H1 (cell line): ENCODE measurements at regions not wholly inside any gene's neighbourhood (a gene's known extent, or its start where the extent isn't known, plus 50 kb on each side); places are given as distances from the start of the nearest gene placed in this dataset.

Experiments used
- CTCF ChIA-PET: fragments of 300-600 bp; sonication (Branson Sonifier 250); formaldehyde crosslinking; loops from one replicate; lab custom pipeline; 2021; ENCODE audit not compliant: partially characterized antibody; lab: Charles Lee
- POLR2A ChIA-PET: fragments of 300-600 bp; sonication (Branson Sonifier 250); formaldehyde crosslinking; loops from one replicate; lab custom pipeline; 2021; ENCODE audit warnings: inconsistent platforms; ENCODE audit not compliant: partially characterized antibody; lab: Charles Lee
- DNase-seq, 2 experiments: peaks; one replicate each; pipeline versions ENCODE4 v3.0.0 to v3.0.0-alpha.2; 2010 to 2022; ENCODE audit warnings: low spot score in 2 of 2, low read depth in 1 of 2, mixed read lengths in 1 of 2
- FAIRE-seq: peaks from 2 replicates; lab custom pipeline; 2011; peaks lifted over from hg19 to GRCh38; lab: Jason Lieb, UNC
- H2AFZ ChIP-seq: 2 replicates; pipeline ENCODE4 v1.8.1; 2012; ENCODE audit warnings: low read length, inconsistent platforms
- H2AK5ac ChIP-seq: 2 replicates; pipeline ENCODE4 v1.6.1; 2013; ENCODE audit warnings: low read depth, low read length
- H2BK120ac ChIP-seq: replicated peaks from 2 replicates; pipeline ENCODE3; 2013; ENCODE audit warnings: low read depth, low read length, inconsistent platforms
- H2BK12ac ChIP-seq: 2 replicates; pipeline ENCODE4 v1.6.1; 2013; ENCODE audit warnings: low read depth, low read length
- H2BK15ac ChIP-seq: 2 replicates; pipeline ENCODE4 v1.6.1; 2013; ENCODE audit warnings: low read length
- H2BK20ac ChIP-seq: 2 replicates; pipeline ENCODE4 v1.6.1; 2013; ENCODE audit warnings: low read length
- H2BK5ac ChIP-seq: 2 replicates; pipeline ENCODE4 v1.6.1; 2013; ENCODE audit warnings: low read depth, low read length
- H3K14ac ChIP-seq: 2 replicates; pipeline ENCODE4 v1.6.1; 2013; ENCODE audit warnings: inconsistent platforms; ENCODE audit not compliant: insufficient read length
- H3K18ac ChIP-seq: 2 replicates; pipeline ENCODE4 v1.6.1; 2013; ENCODE audit warnings: low read length; ENCODE audit errors: extremely low read depth
- H3K23ac ChIP-seq: 2 replicates; pipeline ENCODE4 v1.6.1; 2013; ENCODE audit warnings: inconsistent platforms; ENCODE audit not compliant: insufficient read length
- H3K23me2 ChIP-seq: 2 replicates; pipeline ENCODE4 v1.6.1; 2013; ENCODE audit warnings: low read depth, low read length
- H3K27ac ChIP-seq: 2 replicates; pipeline ENCODE4 v1.6.1; 2011; ENCODE audit warnings: low read depth, low read length, inconsistent platforms
- H3K27me3 ChIP-seq, 4 experiments: replicated peaks in 1 of 4; 1 replicate in 1 of 4; 2 replicates in 3 of 4; pipeline versions ENCODE4 v1.6.1 to v1.8.1; 2011 to 2013; ENCODE audit warnings: low read length in 3 of 4, mild to moderate bottlenecking in 3 of 4, inconsistent platforms in 2 of 4, mixed read lengths in 2 of 4, moderate library complexity in 1 of 4; ENCODE audit not compliant: control insufficient read depth in 3 of 4, insufficient read depth in 3 of 4; ENCODE audit errors: extremely low read depth in 1 of 4
- H3K36me3 ChIP-seq, 4 experiments: 2 replicates each; pipeline versions ENCODE4 v1.6.1 to v1.8.1; 2011 to 2013; ENCODE audit warnings: mild to moderate bottlenecking in 4 of 4, low read length in 3 of 4, moderate library complexity in 2 of 4, control low read depth in 1 of 4, inconsistent platforms in 1 of 4; ENCODE audit not compliant: insufficient read depth in 4 of 4, control insufficient read depth in 2 of 4
- H3K4ac ChIP-seq: replicated peaks from 2 replicates; pipeline ENCODE3; 2013; ENCODE audit warnings: low read length, low read depth, mixed read lengths, inconsistent platforms; ENCODE audit not compliant: insufficient read length
- H3K4me1 ChIP-seq, 4 experiments: replicated peaks in 1 of 4; 1 replicate in 1 of 4; 2 replicates in 3 of 4; pipeline versions ENCODE4 v1.6.1 to v1.8.1; 2011 to 2013; ENCODE audit warnings: low read length in 3 of 4, inconsistent platforms in 2 of 4, mixed read lengths in 1 of 4; ENCODE audit not compliant: insufficient read depth in 4 of 4, control insufficient read depth in 3 of 4
- H3K4me2 ChIP-seq, 2 experiments: 2 replicates each; pipeline versions ENCODE4 v1.6.1 to v1.8.1; 2011 to 2013; ENCODE audit warnings: low read depth in 2 of 2, low read length in 2 of 2, control low read depth in 1 of 2, inconsistent platforms in 1 of 2, mild to moderate bottlenecking in 1 of 2; ENCODE audit not compliant: insufficient read depth in 1 of 2
- H3K4me3 ChIP-seq, 4 experiments: fragments of 200-600, 300-600 bp in 1 of 4; sonication (generic), shearing (Covaris generic), sonication (Bioruptor Twin) in 1 of 4; 2 replicates each; pipeline versions ENCODE4 v1.5.1 to v1.8.1; 2011 to 2016; ENCODE audit warnings: low read length in 4 of 4, low read depth in 3 of 4, control low read depth in 2 of 4, inconsistent platforms in 2 of 4, mild to moderate bottlenecking in 2 of 4, mixed read lengths in 1 of 4, moderate library complexity in 1 of 4; ENCODE audit not compliant: insufficient read depth in 2 of 4; ENCODE audit errors: extremely low read depth in 1 of 4
- H3K56ac ChIP-seq: replicated peaks from 2 replicates; pipeline ENCODE3; 2013; ENCODE audit warnings: low read depth, mild to moderate bottlenecking, mixed read lengths, low read length, inconsistent platforms; ENCODE audit not compliant: insufficient read length
- H3K79me1 ChIP-seq: 2 replicates; pipeline ENCODE4 v1.6.1; 2013; ENCODE audit warnings: low read depth, low read length, control low read depth
- H3K79me2 ChIP-seq, 2 experiments: 2 replicates each; pipeline versions ENCODE4 v1.6.1 to v1.8.1; 2012 to 2013; ENCODE audit warnings: low read length in 2 of 2, mild to moderate bottlenecking in 2 of 2, inconsistent platforms in 1 of 2; ENCODE audit not compliant: insufficient read depth in 2 of 2, control insufficient read depth in 1 of 2
- H3K9ac ChIP-seq, 4 experiments: replicated peaks in 1 of 4; 1 replicate in 1 of 4; 2 replicates in 3 of 4; pipeline versions ENCODE4 v1.6.1 to v1.8.1; 2011 to 2013; ENCODE audit warnings: low read depth in 3 of 4, low read length in 3 of 4, control low read depth in 2 of 4, mild to moderate bottlenecking in 2 of 4, moderate library complexity in 2 of 4, inconsistent platforms in 1 of 4; ENCODE audit errors: extremely low read depth in 1 of 4
- H3K9me3 ChIP-seq, 2 experiments: 2 replicates each; pipeline versions ENCODE4 v1.6.1 to v1.8.1; 2012 to 2013; ENCODE audit warnings: mild to moderate bottlenecking in 2 of 2, moderate library complexity in 2 of 2, control low read depth in 1 of 2, inconsistent platforms in 1 of 2, low read depth in 1 of 2, low read length in 1 of 2, mixed read lengths in 1 of 2; ENCODE audit not compliant: insufficient read depth in 2 of 2
- H4K20me1 ChIP-seq, 2 experiments: replicated peaks in 1 of 2; 2 replicates each; pipeline versions ENCODE3 to v1.8.1; 2011 to 2013; ENCODE audit warnings: inconsistent platforms in 2 of 2, low read length in 2 of 2, mild to moderate bottlenecking in 1 of 2; ENCODE audit not compliant: insufficient read depth in 2 of 2, control insufficient read depth in 1 of 2
- H4K5ac ChIP-seq: 2 replicates; pipeline ENCODE4 v1.6.1; 2013; ENCODE audit warnings: low read length, low read depth, mixed read lengths, inconsistent platforms; ENCODE audit not compliant: insufficient read length
- H4K8ac ChIP-seq: 2 replicates; pipeline ENCODE4 v1.8.0; 2013; ENCODE audit warnings: mild to moderate bottlenecking, moderate library complexity, low read length, inconsistent platforms; ENCODE audit not compliant: insufficient read depth; ENCODE audit errors: extremely low read depth
- H4K91ac ChIP-seq: replicated peaks from 2 replicates; pipeline ENCODE3; 2013; ENCODE audit warnings: low read length, mixed read lengths, inconsistent platforms; ENCODE audit not compliant: insufficient read length
- ASH2L ChIP-seq: fragments of 200-600, 300-600 bp; sonication (generic); IDR thresholded peaks from one replicate; pipeline ENCODE4 v1.7.1; 2017; ENCODE audit warnings: low read length
- BACH1 ChIP-seq: IDR thresholded peaks from 2 replicates; pipeline ENCODE4 v1.6.1; 2012; ENCODE audit warnings: low read length, improper control_type of control experiment
- CBX5 ChIP-seq: fragments of 300-800, 300-1000 bp; sonication (generic); IDR thresholded peaks from 2 replicates; pipeline ENCODE4 v1.7.1; 2016; ENCODE audit warnings: antibody characterized with exemption, low read length, low read depth
- CBX8 ChIP-seq: fragments of 300-800, 300-1000 bp; sonication (generic); IDR thresholded peaks from 2 replicates; pipeline ENCODE4 v1.7.1; 2016; ENCODE audit warnings: low read depth, low read length, borderline replicate concordance
- HDAC2 ChIP-seq, 2 experiments: fragments of 300-600 bp in 1 of 2; sonication (generic) in 1 of 2; IDR thresholded peaks; 2 replicates each; pipeline ENCODE4 v1.6.1; 2011 to 2012; ENCODE audit warnings: low read depth in 2 of 2, low read length in 2 of 2, mild to moderate bottlenecking in 2 of 2, moderate library complexity in 2 of 2, borderline replicate concordance in 1 of 2, inconsistent platforms in 1 of 2
- KDM4A ChIP-seq: IDR thresholded peaks from one replicate; pipeline ENCODE4 v1.7.1; 2012; ENCODE audit warnings: low read depth, mild to moderate bottlenecking, moderate library complexity, low read length, inconsistent platforms; ENCODE audit not compliant: severe bottlenecking
- RNF2 ChIP-seq: fragments of 200-900, 300-1000 bp; sonication (generic); IDR thresholded peaks from 2 replicates; pipeline ENCODE4 v1.7.1; 2016; ENCODE audit warnings: borderline replicate concordance, low read depth, mild to moderate bottlenecking, antibody characterized with exemption, low read length; ENCODE audit not compliant: poor library complexity, severe bottlenecking; ENCODE audit errors: missing control alignments
- SIRT6 ChIP-seq: IDR thresholded peaks from one replicate; pipeline ENCODE4 v1.7.1; 2012; ENCODE audit warnings: low read length, inconsistent platforms
- SP4 ChIP-seq: IDR thresholded peaks from 2 replicates; pipeline ENCODE4 v1.6.1; 2012; ENCODE audit warnings: low read length, inconsistent platforms
- TBP ChIP-seq: IDR thresholded peaks from 2 replicates; pipeline ENCODE4 v1.6.1; 2011; ENCODE audit warnings: low read depth, low read length, improper control_type of control experiment
- TCF12 ChIP-seq: IDR thresholded peaks from 2 replicates; pipeline ENCODE4 v1.6.1; 2011; ENCODE audit warnings: low read depth, mild to moderate bottlenecking, low read length
- TEAD4 ChIP-seq: IDR thresholded peaks from 2 replicates; pipeline ENCODE4 v1.6.1; 2012; ENCODE audit warnings: low read depth, low read length, inconsistent platforms, mixed read lengths
- ZNF274 ChIP-seq: IDR thresholded peaks from 2 replicates; pipeline ENCODE4 v1.7.0; 2012; ENCODE audit warnings: low read length, borderline replicate concordance; ENCODE audit errors: extremely low read depth
- WGBS, 2 experiments: shearing (Covaris generic) in 1 of 2; methylation state at CpG; one replicate each; pipeline versions ENCODE4 v1.1.6 to v1.1.7; 2013 to 2015; ENCODE audit warnings: low lambda C conversion rate in 2 of 2, mixed read lengths in 2 of 2, inconsistent platforms in 1 of 2, low coverage in 1 of 2, missing lambda C conversion rate in 1 of 2; ENCODE audit not compliant: insufficient replicate concordance in 2 of 2, insufficient coverage in 1 of 2, insufficient read length in 1 of 2; ENCODE audit errors: extremely low coverage in 1 of 2, missing lambda C conversion rate in 1 of 2; 5-methylcytosine and 5-hydroxymethylcytosine counted together

- no peak overlapping the region for H2BK15ac ChIP-seq
- H3K4me2 ChIP-seq = no peak overlapping the region
- no peaks in the 10 kb centered on the region for H3K36me3 ChIP-seq
- no peak overlapping the region for H2BK120ac ChIP-seq
- no peak overlapping the region for H2BK5ac ChIP-seq
- H3K27ac ChIP-seq = no peak overlapping the region
- no peaks in the 10 kb centered on the region for H3K9me3 ChIP-seq
- H2BK20ac ChIP-seq = no peak overlapping the region
- DNase-seq (no peak), FAIRE-seq (no peak)
- H2AK5ac ChIP-seq = no peak overlapping the region
- no peak overlapping the region for H2AFZ ChIP-seq
- H3K18ac ChIP-seq = no peak overlapping the region
- no peak overlapping the region for H3K4me3 ChIP-seq
- no peaks in the 10 kb centered on the region for H4K20me1 ChIP-seq
- H3K9ac ChIP-seq = no peak overlapping the region
- no peak overlapping the region for H2BK12ac ChIP-seq
- POLR2A ChIA-PET = interaction anchor here (1.2 kb wide), 1 partner anchor 15 kb away, joined by 3 read pairs; no protein-coding TSS in a partner anchor
- CTCF ChIA-PET = interaction anchor here (0.5 to 1.1 kb wide), 3 partner anchors 59 to 97 kb away, joined by 3 to 5 read pairs (median 4); no protein-coding TSS in a partner anchor
- no peak overlapping the region for H4K91ac ChIP-seq
- H3K4ac ChIP-seq = no peak overlapping the region
- H3K56ac ChIP-seq = no peak overlapping the region
- WGBS, 2 experiments = 95% methylated on average over 2 of the region's 2 CpGs; no CpG with 5 or more reads in 1 of the 2 experiments
- H4K8ac ChIP-seq = no peak overlapping the region
- H3K79me2 ChIP-seq = no peaks in the 10 kb centered on the region
- no peak overlapping the region for H4K5ac ChIP-seq
- no peaks in the 10 kb centered on the region for H3K79me1 ChIP-seq
- no peak overlapping the region for H3K23ac ChIP-seq
- peaks cover 0 to 1% (median 0%) of the 10 kb centered on the region in 4 experiments; a peak in 1 of 7 replicates for H3K27me3 ChIP-seq
- H3K23me2 ChIP-seq = no peaks in the 10 kb centered on the region; the same call in 1 of the 2 replicates
- no peaks in the 10 kb centered on the region for H3K4me1 ChIP-seq
- H3K14ac ChIP-seq = no peak overlapping the region
- TF ChIP-seq TCF12 (no peak), TBP (no peak), KDM4A (no peak), CBX8 (no peak), SIRT6 (no peak), TEAD4 (no peak), HDAC2 (IDR thresholded peaks at IDR 0.05; ENCODE audit: borderline replicate concordance in 1 of 2, low read depth in 2 of 2, low read length in 2 of 2) (no peak), SP4 (no peak), ZNF274 (no peak), BACH1 (no peak), RNF2 (no peak), ASH2L (no peak), CBX5 (no peak)
Observed at GRCh38 chr11:11728386-11728785, 106.6 kb upstream of the GALNT18 start.
